AG04449 (cell line): ENCODE measurements at regions not wholly inside any gene's neighbourhood (a gene's known extent, or its start where the extent isn't known, plus 50 kb on each side); places are given as distances from the start of the nearest gene placed in this dataset.
A peak's percentile ranks its signal among the peaks of the same experiment; 100 is the strongest.

ENCODE experiments used
- CTCF ChIA-PET: fragments of 350-600 bp; formaldehyde crosslinking; extraction: SDS; loops from one replicate; lab custom pipeline; 2021; ENCODE audit warnings: antibody characterized with exemption; lab: Yijun Ruan, JAX
- POLR2A ChIA-PET: fragments of 400-600, 350-600 bp; formaldehyde crosslinking; extraction: SDS; loops from one replicate; lab custom pipeline; 2020; ENCODE audit warnings: antibody characterized with exemption, inconsistent platforms; lab: Yijun Ruan, JAX
- DNase-seq: peaks from one replicate; pipeline ENCODE4 v3.0.0-alpha.2; 2010; ENCODE audit warnings: low read depth, low spot score
- H3K4me3 ChIP-seq: 2 replicates; pipeline ENCODE4 v1.5.1; 2011; ENCODE audit warnings: low read depth, mild to moderate bottlenecking, control low read depth, low read length
- CTCF ChIP-seq: IDR thresholded peaks from one replicate; pipeline ENCODE4 v1.5.1; 2011; ENCODE audit warnings: mild to moderate bottlenecking, moderate library complexity, low read length, control low read depth, inconsistent platforms; ENCODE audit not compliant: insufficient read depth; ENCODE audit errors: missing control alignments

- TF ChIP-seq CTCF = no peak
- DNase-seq = no peak
- POLR2A ChIA-PET = no interaction called here
- H3K4me3 ChIP-seq = no peak overlapping the region
- CTCF ChIA-PET = interaction anchor here (0.9 to 1.2 kb wide), 2 partner anchors 15 to 20 kb away, joined by 3 read pairs; no protein-coding TSS in a partner anchor
Measured at GRCh38 chr16:66255647-66256046, 110.8 kb upstream of the CDH5 start.

- H3K4me3 ChIP-seq = no peak overlapping the region
- no peak for TF ChIP-seq CTCF
- no peak for DNase-seq
- ChIA-PET CTCF (interaction anchor here (2.1 kb wide), 1 partner anchor 14 kb away, joined by 4 read pairs; no protein-coding TSS in a partner anchor), POLR2A (no interaction called here)
Measured at GRCh38 chr16:66254751-66255150, 111.7 kb upstream of the CDH5 start.

- POLR2A ChIA-PET = no interaction called here
- CTCF ChIA-PET = interaction anchor here (2.1 kb wide), 1 partner anchor 15 kb away, joined by 4 read pairs; no protein-coding TSS in a partner anchor
- TF ChIP-seq CTCF = no peak
- no peak overlapping the region for H3K4me3 ChIP-seq
- DNase-seq = no peak
Measured at GRCh38 chr16:66254106-66254505, 112.4 kb upstream of the CDH5 start.

- no peak for DNase-seq
- no peak for TF ChIP-seq CTCF
- CTCF ChIA-PET = no interaction called here
- H3K4me3 ChIP-seq = no peak overlapping the region
- POLR2A ChIA-PET = no interaction called here
Measured at GRCh38 chr16:66251476-66252160, 114.9 kb upstream of the CDH5 start.

GRCh38 chr16:66250686-66251431 is 115.6 kb upstream of the CDH5 start:
- peak overlapping the region; percentile 16; the same call in 1 of the 2 replicates for H3K4me3 ChIP-seq
- peak; percentile 40 for DNase-seq
- ChIA-PET CTCF (interaction anchor here (1.3 to 1.6 kb wide), 2 partner anchors 10 to 20 kb away, joined by 3 read pairs; no protein-coding TSS in a partner anchor), POLR2A (interaction anchor here (0.6 kb wide), 1 partner anchor 11 kb away, joined by 3 read pairs; no protein-coding TSS in a partner anchor)
- TF ChIP-seq CTCF = no peak
